B cell (primary cell): ENCODE measurements at regions not wholly inside any gene's neighbourhood (a gene's known extent, or its start where the extent isn't known, plus 50 kb on each side); places are given as distances from the start of the nearest gene placed in this dataset.

Experiments
- ATAC-seq: fragments of 200-7000 bp; cut with Tn5 transposase; one replicate; pipeline ENCODE4 v1.10.0; 2021; ENCODE audit warnings: low read depth, mild to moderate bottlenecking, moderate number of reproducible peaks, moderate library complexity
- CTCF ChIA-PET: fragments of 350-600 bp; sonication (Branson Sonifier 250); formaldehyde crosslinking; loops from one replicate; lab custom pipeline; 2021; ENCODE audit warnings: antibody characterized with exemption, inconsistent platforms; lab: Charles Lee
- POLR2A ChIA-PET: fragments of 350-600 bp; sonication (Branson Sonifier 250); formaldehyde crosslinking; loops from one replicate; lab custom pipeline; 2021; ENCODE audit warnings: antibody characterized with exemption; lab: Charles Lee
- DNase-seq: peaks from one replicate; pipeline ENCODE4 v3.0.0; 2013
- H2AFZ ChIP-seq: 2 replicates; pipeline ENCODE4 v1.6.1; 2012; ENCODE audit warnings: mild to moderate bottlenecking, low read depth, low read length; ENCODE audit not compliant: insufficient read depth, poor library complexity, severe bottlenecking
- H3K27ac ChIP-seq, 2 donors: 1 replicate in 1 of 2; 2 replicates in 1 of 2; pipeline ENCODE4 v1.5.1; 2012 to 2013; ENCODE audit warnings: low read length in 2 of 2, mild to moderate bottlenecking in 2 of 2, moderate library complexity in 1 of 2
- H3K27me3 ChIP-seq, 4 experiments: fragments of 200-600 bp in 1 of 4; sonication (generic) in 1 of 4; replicated peaks in 1 of 4; 1 replicate in 2 of 4; 2 replicates in 2 of 4; pipeline versions ENCODE4 v1.6.1 to v1.7.0; 2013 to 2016; ENCODE audit warnings: low read length in 3 of 4, mild to moderate bottlenecking in 2 of 4, mixed read lengths in 1 of 4, moderate library complexity in 1 of 4; ENCODE audit not compliant: insufficient read depth in 4 of 4, control insufficient read depth in 3 of 4; ENCODE audit errors: control extremely low read depth in 1 of 4
- H3K36me3 ChIP-seq, 2 experiments: replicated peaks in 1 of 2; 1 replicate in 1 of 2; 2 replicates in 1 of 2; pipeline versions ENCODE4 v1.6.1 to v1.7.1; 2013; ENCODE audit warnings: low read length in 1 of 2; ENCODE audit not compliant: insufficient read depth in 2 of 2, control insufficient read depth in 1 of 2; ENCODE audit errors: control extremely low read depth in 1 of 2, extremely low read depth in 1 of 2
- H3K4me1 ChIP-seq, 2 donors: fragments of 200-600 bp in 1 of 2; sonication (generic) in 1 of 2; 1 replicate in 1 of 2; 2 replicates in 1 of 2; pipeline versions ENCODE4 v1.5.1 to v1.6.1; 2013 to 2017; ENCODE audit warnings: low read length in 2 of 2; ENCODE audit not compliant: control insufficient read depth in 2 of 2, insufficient read depth in 2 of 2
- H3K4me2 ChIP-seq: replicated peaks from 2 replicates; pipeline ENCODE3; 2012; ENCODE audit warnings: mild to moderate bottlenecking, low read depth, low read length; ENCODE audit not compliant: poor library complexity, severe bottlenecking
- H3K4me3 ChIP-seq, 5 experiments: fragments of 200-600 bp in 1 of 5; sonication (generic) in 1 of 5; 1 replicate in 3 of 5; 2 replicates in 2 of 5; pipeline versions ENCODE4 v1.5.1 to v1.7.0; 2011 to 2016; ENCODE audit warnings: low read length in 4 of 5, mild to moderate bottlenecking in 4 of 5, low read depth in 2 of 5, control low read depth in 1 of 5, moderate library complexity in 1 of 5; ENCODE audit not compliant: insufficient read depth in 1 of 5; ENCODE audit errors: control extremely low read depth in 1 of 5, extremely low read depth in 1 of 5
- H3K79me2 ChIP-seq: fragments of 200-600 bp; sonication (generic); one replicate; pipeline ENCODE4 v1.6.0; 2016; ENCODE audit warnings: low read length; ENCODE audit not compliant: control insufficient read depth, insufficient read depth
- H3K9ac ChIP-seq: fragments of 200-600 bp; sonication (generic); 2 replicates; pipeline ENCODE4 v1.6.1; 2017; ENCODE audit warnings: mild to moderate bottlenecking, low read length, moderate library complexity
- H3K9me3 ChIP-seq, 3 donors: one replicate each; pipeline versions ENCODE4 v1.6.1 to v1.7.1; 2013; ENCODE audit warnings: low read length in 2 of 3; ENCODE audit not compliant: control insufficient read depth in 2 of 3, insufficient read depth in 1 of 3; ENCODE audit errors: control extremely low read depth in 1 of 3
- H4K20me1 ChIP-seq: 2 replicates; pipeline ENCODE4 v1.6.0; 2012; ENCODE audit warnings: mild to moderate bottlenecking, low read length; ENCODE audit not compliant: insufficient read depth, control insufficient read depth, poor library complexity, severe bottlenecking
- H3K27ac Mint-ChIP-seq: one replicate; pipeline ENCODE4 v1.8.0; 2021; ENCODE audit warnings: mixed read lengths
- H3K27me3 Mint-ChIP-seq: one replicate; pipeline ENCODE4 v1.8.0; 2021; ENCODE audit warnings: mixed read lengths
- H3K4me1 Mint-ChIP-seq: one replicate; pipeline ENCODE4 v1.8.0; 2021; ENCODE audit warnings: mixed read lengths
- H3K4me3 Mint-ChIP-seq: one replicate; pipeline ENCODE4 v1.8.0; 2021; ENCODE audit warnings: mixed read lengths
- H3K9me3 Mint-ChIP-seq: one replicate; pipeline ENCODE4 v1.8.0; 2022; ENCODE audit warnings: mixed read lengths; ENCODE audit not compliant: insufficient read depth
- CTCF ChIP-seq: fragments of 200-600 bp; IDR thresholded peaks from one replicate; pipeline ENCODE4 v1.8.0; 2022; ENCODE audit warnings: antibody characterized with exemption, mild to moderate bottlenecking
- EZH2 ChIP-seq: IDR thresholded peaks from 2 replicates; pipeline ENCODE4 v1.6.1; 2012; ENCODE audit warnings: borderline replicate concordance, low read depth, mild to moderate bottlenecking, moderate library complexity, low read length; ENCODE audit not compliant: insufficient read depth, poor library complexity, severe bottlenecking
- WGBS: methylation state at CpG from one replicate; pipeline ENCODE4 v1.1.5; 2013; ENCODE audit warnings: missing lambda C conversion rate; ENCODE audit not compliant: insufficient coverage; 5-methylcytosine and 5-hydroxymethylcytosine counted together
- intact Hi-C: fragments of 100-400 bp; cut with micrococcal nuclease; formaldehyde crosslinking; loops from one replicate; pipeline ENCODE4 v1.10.0; 2022

GRCh38 chr6:168374541-168375071 is 55.0 kb upstream of the DACT2 start:
- no peak overlapping the region for H3K27ac Mint-ChIP-seq
- CTCF ChIA-PET, result no interaction called here
- 91% methylated on average over 14 of the region's 15 CpGs for WGBS
- no peaks in the 10 kb centered on the region for H3K79me2 ChIP-seq
- no peak overlapping the region for H3K4me3 Mint-ChIP-seq
- intact Hi-C loops, result no loop called here
- peaks cover 0 to 21% (median 0%) of the 10 kb centered on the region in 3 donors for H3K9me3 ChIP-seq
- no peaks in the 10 kb centered on the region for H3K4me1 ChIP-seq
- no peak overlapping the region for H3K27ac ChIP-seq
- H2AFZ ChIP-seq, result no peak overlapping the region
- DNase-seq, result no peak
- H3K4me3 ChIP-seq, result no peak overlapping the region
- no peak overlapping the region for H3K4me2 ChIP-seq
- H3K27me3 ChIP-seq, result no peaks in the 10 kb centered on the region
- POLR2A ChIA-PET, result no interaction called here
- peaks cover 2% of the 10 kb centered on the region for H3K4me1 Mint-ChIP-seq
- TF ChIP-seq CTCF (no peak), EZH2 (no peak)
- H3K36me3 ChIP-seq, result no peaks in the 10 kb centered on the region
- H3K27me3 Mint-ChIP-seq, result no peaks in the 10 kb centered on the region
- no peaks in the 10 kb centered on the region for H3K9me3 Mint-ChIP-seq
- H4K20me1 ChIP-seq, result no peaks in the 10 kb centered on the region
- H3K9ac ChIP-seq, result no peak overlapping the region
- ATAC-seq, result no peak

- H3K27me3 Mint-ChIP-seq, result no peaks in the 10 kb centered on the region
- no peak overlapping the region for H3K4me3 ChIP-seq
- peaks cover 0 to 36% (median 0%) of the 10 kb centered on the region in 3 donors for H3K9me3 ChIP-seq
- no peaks in the 10 kb centered on the region for H3K9me3 Mint-ChIP-seq
- no peak for DNase-seq
- CTCF ChIA-PET, result no interaction called here
- H3K79me2 ChIP-seq, result no peaks in the 10 kb centered on the region
- ATAC-seq, result no peak
- POLR2A ChIA-PET, result no interaction called here
- no peak overlapping the region for H2AFZ ChIP-seq
- no peaks in the 10 kb centered on the region for H3K4me1 ChIP-seq
- H3K36me3 ChIP-seq, result no peaks in the 10 kb centered on the region
- H3K27ac Mint-ChIP-seq, result no peak overlapping the region
- H3K9ac ChIP-seq, result no peak overlapping the region
- H3K27me3 ChIP-seq, result no peaks in the 10 kb centered on the region
- no peak for TF ChIP-seq CTCF
- no peak for TF ChIP-seq EZH2
- no peaks in the 10 kb centered on the region for H4K20me1 ChIP-seq
- intact Hi-C loops, result no loop called here
- H3K27ac ChIP-seq, result no peak overlapping the region
- no peak overlapping the region for H3K4me3 Mint-ChIP-seq
- 100% methylated on average over 4 of the region's 9 CpGs for WGBS
- no peak overlapping the region for H3K4me2 ChIP-seq
- H3K4me1 Mint-ChIP-seq, result no peaks in the 10 kb centered on the region
Observed at GRCh38 chr6:168376120-168376519, 56.5 kb upstream of the DACT2 start.
